ENCODE measurements at regions not wholly inside any gene's neighbourhood (a gene's known extent, or its start where the extent isn't known, plus 50 kb on each side); places are given as distances from the start of the nearest gene placed in this dataset.

GRCh38 chr4:96677499-96677898 lies 837.6 kb downstream of the PDHA2 start:
- no peak overlapping the region for H3K4me3 ChIP-seq (ENCODE audit: low read depth, low read length)
- DNase-seq (ENCODE audit: low read depth), result no peak
- no peak for TF ChIP-seq CTCF (IDR thresholded peaks at IDR 0.05; ENCODE audit: control insufficient read depth, extremely low read depth, insufficient read depth)

GRCh38 chr4:96681218-96681617 lies 841.3 kb downstream of the PDHA2 start:
- DNase-seq (ENCODE audit: low read depth), result no peak
- H3K4me3 ChIP-seq (ENCODE audit: low read depth, low read length), result no peak overlapping the region
- TF ChIP-seq CTCF (IDR thresholded peaks at IDR 0.05; ENCODE audit: control insufficient read depth, extremely low read depth, insufficient read depth), result no peak

GRCh38 chr4:96685691-96686090 lies 845.8 kb downstream of the PDHA2 start:
- no peak for DNase-seq (ENCODE audit: low read depth)
- TF ChIP-seq CTCF (IDR thresholded peaks at IDR 0.05; ENCODE audit: control insufficient read depth, extremely low read depth, insufficient read depth), result no peak
- H3K4me3 ChIP-seq (ENCODE audit: low read depth, low read length), result no peak overlapping the region

- no peak for DNase-seq (ENCODE audit: low read depth)
- no peak overlapping the region for H3K4me3 ChIP-seq (ENCODE audit: low read depth, low read length)
Measured at GRCh38 chr4:96691521-96691920, 851.6 kb downstream of the PDHA2 start.

GRCh38 chr4:96698831-96699230 lies 858.9 kb downstream of the PDHA2 start:
- no peak for DNase-seq (ENCODE audit: low read depth)
- no peak for TF ChIP-seq CTCF (IDR thresholded peaks at IDR 0.05; ENCODE audit: control insufficient read depth, extremely low read depth, insufficient read depth)
- H3K4me3 ChIP-seq (ENCODE audit: low read depth, low read length), result no peak overlapping the region

More at GRCh38 chr4:96691521-96691920, 851.6 kb downstream of the PDHA2 start:
- no peak for TF ChIP-seq CTCF (IDR thresholded peaks at IDR 0.05; ENCODE audit: control insufficient read depth, extremely low read depth, insufficient read depth)

GRCh38 chr4:96703265-96703664 lies 863.4 kb downstream of the PDHA2 start:
- TF ChIP-seq CTCF (IDR thresholded peaks at IDR 0.05; ENCODE audit: control insufficient read depth, extremely low read depth, insufficient read depth), result no peak
- H3K4me3 ChIP-seq (ENCODE audit: low read depth, low read length), result no peak overlapping the region

GRCh38 chr4:96708766-96709165 lies 868.9 kb downstream of the PDHA2 start:
- no peak for DNase-seq (ENCODE audit: low read depth)
- TF ChIP-seq CTCF (IDR thresholded peaks at IDR 0.05; ENCODE audit: control insufficient read depth, extremely low read depth, insufficient read depth), result no peak
- no peak overlapping the region for H3K4me3 ChIP-seq (ENCODE audit: low read depth, low read length)

More at GRCh38 chr4:96703265-96703664, 863.4 kb downstream of the PDHA2 start:
- no peak for DNase-seq (ENCODE audit: low read depth)

Measured in LNCaP clone FGC (cell line).